ENCODE measurements at regions not wholly inside any gene's neighbourhood (a gene's known extent, or its start where the extent isn't known, plus 50 kb on each side); places are given as distances from the start of the nearest gene placed in this dataset.

GRCh38 chr3:5488771-5489170 is 301.3 kb downstream of the EDEM1 start:
- 89 to 95% (median 91%) methylated on average over 7 of the region's 7 CpGs for WGBS, 5 donors
- no peak overlapping the region for H3K27ac ChIP-seq
- H3K36me3 ChIP-seq: no peaks in the 10 kb centered on the region
- H3K4me3 ChIP-seq: no peak overlapping the region
- DNase-seq: no peak
- intact Hi-C loops (cut with DNase I; ENCODE audit: low total_unique reads): no loop called here
- no peaks in the 10 kb centered on the region for H3K27me3 ChIP-seq (replicated peaks in 1 of 7)
- TF ChIP-seq POLR2AphosphoS5 (IDR thresholded peaks at IDR 0.05) (no peak), CTCF (IDR thresholded peaks at IDR 0.05 in 8 of 11, conservative IDR thresholded peaks at IDR 0.05 in 3 of 11) (no peak), POLR2A (IDR thresholded peaks at IDR 0.05) (no peak)
- no peaks in the 10 kb centered on the region for H3K4me1 ChIP-seq
- no peaks in the 10 kb centered on the region for H3K9me3 ChIP-seq

- no peak for DNase-seq
- no peak overlapping the region for H3K27ac ChIP-seq
- H3K4me3 ChIP-seq: no peak overlapping the region
- no peaks in the 10 kb centered on the region for H3K4me1 ChIP-seq
- intact Hi-C loops (cut with DNase I; ENCODE audit: low total_unique reads): no loop called here
- WGBS, 5 donors: 27 to 50% (median 47%) methylated on average over 3 of the region's 3 CpGs
- H3K36me3 ChIP-seq: no peaks in the 10 kb centered on the region
- no peaks in the 10 kb centered on the region for H3K9me3 ChIP-seq
- no peaks in the 10 kb centered on the region for H3K27me3 ChIP-seq (replicated peaks in 1 of 7)
- TF ChIP-seq POLR2AphosphoS5 (IDR thresholded peaks at IDR 0.05) (no peak), POLR2A (IDR thresholded peaks at IDR 0.05) (no peak), CTCF (IDR thresholded peaks at IDR 0.05 in 8 of 11, conservative IDR thresholded peaks at IDR 0.05 in 3 of 11) (no peak)
Observed at GRCh38 chr3:5489536-5489935, 302.0 kb downstream of the EDEM1 start.

GRCh38 chr3:5494905-5495519 is 307.5 kb downstream of the EDEM1 start:
- no peak overlapping the region for H3K4me3 ChIP-seq
- intact Hi-C loops (cut with DNase I; ENCODE audit: low total_unique reads): no loop called here
- H3K27me3 ChIP-seq (replicated peaks in 1 of 7): no peaks in the 10 kb centered on the region
- no peaks in the 10 kb centered on the region for H3K4me1 ChIP-seq
- H3K36me3 ChIP-seq: no peaks in the 10 kb centered on the region
- WGBS, 5 donors: 62 to 80% (median 79%) methylated on average over 3 of the region's 3 CpGs
- no peak overlapping the region for H3K27ac ChIP-seq
- TF ChIP-seq POLR2AphosphoS5 (IDR thresholded peaks at IDR 0.05) (no peak), POLR2A (IDR thresholded peaks at IDR 0.05) (no peak), CTCF (IDR thresholded peaks at IDR 0.05 in 8 of 11, conservative IDR thresholded peaks at IDR 0.05 in 3 of 11) (no peak)
- no peak for DNase-seq
- no peaks in the 10 kb centered on the region for H3K9me3 ChIP-seq

GRCh38 chr3:5497497-5497896 is 310.0 kb downstream of the EDEM1 start:
- TF ChIP-seq POLR2AphosphoS5 (IDR thresholded peaks at IDR 0.05): no peak
- TF ChIP-seq CTCF (IDR thresholded peaks at IDR 0.05 in 8 of 11, conservative IDR thresholded peaks at IDR 0.05 in 3 of 11): no peak
- no peak for TF ChIP-seq POLR2A (IDR thresholded peaks at IDR 0.05)
- no peak for DNase-seq
- intact Hi-C loops (cut with DNase I; ENCODE audit: low total_unique reads): no loop called here

More at GRCh38 chr3:5497497-5497896, 310.0 kb downstream of the EDEM1 start:
- Histone ChIP-seq H3K4me3 (no peak overlapping the region), H3K27me3 (replicated peaks in 1 of 7) (no peaks in the 10 kb centered on the region), H3K36me3 (no peaks in the 10 kb centered on the region), H3K4me1 (no peaks in the 10 kb centered on the region), H3K27ac (no peak overlapping the region), H3K9me3 (no peaks in the 10 kb centered on the region)

All from spleen (tissue), 11 donors.